ENCODE measurements at regions not wholly inside any gene's neighbourhood (a gene's known extent, or its start where the extent isn't known, plus 50 kb on each side); places are given as distances from the start of the nearest gene placed in this dataset.

GRCh38 chr2:176614930-176615329, 345.7 kb downstream of the MTX2 start:
- TF ChIP-seq CTCF (conservative IDR thresholded peaks at IDR 0.05; ENCODE audit: low read length), result no peak
- no peak for TF ChIP-seq EZH2phosphoT487 (IDR thresholded peaks at IDR 0.05; ENCODE audit: borderline replicate concordance, low read depth, low read length)
